GM23338 (cell line): ENCODE measurements at regions not wholly inside any gene's neighbourhood (a gene's known extent, or its start where the extent isn't known, plus 50 kb on each side); places are given as distances from the start of the nearest gene placed in this dataset.

Experiments used
- CREB1 ChIP-seq: fragments of 250-450 bp; sonication (Bioruptor Pico); IDR thresholded peaks from 2 replicates; pipeline ENCODE4 v1.5.0; 2020; ENCODE audit warnings: low read depth, mild to moderate bottlenecking, moderate library complexity
- EZH2 ChIP-seq: fragments of 200-600 bp; sonication (generic); IDR thresholded peaks from one replicate; pipeline ENCODE4 v1.8.0; 2017; ENCODE audit warnings: antibody characterized with exemption, mild to moderate bottlenecking, low read depth; ENCODE audit not compliant: unreplicated experiment
- EZH2phosphoT487 ChIP-seq: fragments of 200-600 bp; sonication (generic); IDR thresholded peaks from one replicate; pipeline ENCODE4 v1.8.1; 2018; ENCODE audit warnings: antibody characterized with exemption; ENCODE audit not compliant: unreplicated experiment
- JUNB ChIP-seq: IDR thresholded peaks from one replicate; pipeline ENCODE4 v1.6.1; 2016; ENCODE audit warnings: antibody characterized with exemption; ENCODE audit not compliant: unreplicated experiment
- NANOG ChIP-seq: IDR thresholded peaks from 2 replicates; pipeline ENCODE4 v1.6.1; 2016; ENCODE audit warnings: antibody characterized with exemption, borderline replicate concordance
- POLR2AphosphoS5 ChIP-seq: IDR thresholded peaks from 2 replicates; pipeline ENCODE4 v1.6.1; 2016; ENCODE audit warnings: antibody characterized with exemption, low read depth
- STAT1 ChIP-seq: IDR thresholded peaks from one replicate; pipeline ENCODE4 v1.6.1; 2016; ENCODE audit warnings: antibody characterized with exemption; ENCODE audit not compliant: unreplicated experiment
- TF ChIP-seq, protein P1 (sequence below): IDR thresholded peaks from one replicate; pipeline ENCODE4 v1.6.1; 2018; ENCODE audit warnings: antibody characterized with exemption; ENCODE audit not compliant: unreplicated experiment
- TF ChIP-seq, protein P2 (sequence below), 2 experiments: fragments of 200-600 bp in 1 of 2; sonication (generic) in 1 of 2; conservative IDR thresholded peaks; 2 replicates each; pipeline versions ENCODE4 v1.5.1 to v1.6.1; 2016 to 2017; ENCODE audit warnings: antibody characterized with exemption in 2 of 2, low read depth in 2 of 2, mild to moderate bottlenecking in 2 of 2, moderate library complexity in 1 of 2
- TF ChIP-seq, protein P3 (sequence below): IDR thresholded peaks from 2 replicates; pipeline ENCODE4 v1.6.1; 2016; ENCODE audit warnings: antibody characterized with exemption
- TF ChIP-seq, protein P4 (sequence below): fragments of 250-450 bp; sonication (Bioruptor Pico); IDR thresholded peaks from 2 replicates; pipeline ENCODE4 v1.5.0; 2020; ENCODE audit warnings: mild to moderate bottlenecking, moderate library complexity

DNA sequence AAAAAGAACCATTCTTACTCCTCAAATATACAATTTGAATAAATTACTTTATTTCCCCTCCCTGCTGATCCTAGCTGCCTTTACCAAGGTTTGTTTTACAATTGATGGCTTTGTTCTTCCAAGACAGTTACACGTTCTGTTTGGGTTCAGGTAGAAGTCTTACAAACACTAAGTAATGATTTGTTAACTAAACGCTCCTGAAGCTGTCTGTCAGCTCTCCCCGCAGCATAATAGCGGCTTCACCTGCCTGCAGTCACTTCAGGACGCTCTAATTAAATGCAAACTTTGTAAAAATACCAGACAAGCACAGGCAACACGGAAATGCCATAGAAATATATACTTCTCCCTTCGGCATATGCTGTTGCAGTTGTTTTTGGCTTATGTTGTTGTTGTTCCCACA is 176.4 kb upstream of the MDFIC2 start:
- TF ChIP-seq, protein P1, sequence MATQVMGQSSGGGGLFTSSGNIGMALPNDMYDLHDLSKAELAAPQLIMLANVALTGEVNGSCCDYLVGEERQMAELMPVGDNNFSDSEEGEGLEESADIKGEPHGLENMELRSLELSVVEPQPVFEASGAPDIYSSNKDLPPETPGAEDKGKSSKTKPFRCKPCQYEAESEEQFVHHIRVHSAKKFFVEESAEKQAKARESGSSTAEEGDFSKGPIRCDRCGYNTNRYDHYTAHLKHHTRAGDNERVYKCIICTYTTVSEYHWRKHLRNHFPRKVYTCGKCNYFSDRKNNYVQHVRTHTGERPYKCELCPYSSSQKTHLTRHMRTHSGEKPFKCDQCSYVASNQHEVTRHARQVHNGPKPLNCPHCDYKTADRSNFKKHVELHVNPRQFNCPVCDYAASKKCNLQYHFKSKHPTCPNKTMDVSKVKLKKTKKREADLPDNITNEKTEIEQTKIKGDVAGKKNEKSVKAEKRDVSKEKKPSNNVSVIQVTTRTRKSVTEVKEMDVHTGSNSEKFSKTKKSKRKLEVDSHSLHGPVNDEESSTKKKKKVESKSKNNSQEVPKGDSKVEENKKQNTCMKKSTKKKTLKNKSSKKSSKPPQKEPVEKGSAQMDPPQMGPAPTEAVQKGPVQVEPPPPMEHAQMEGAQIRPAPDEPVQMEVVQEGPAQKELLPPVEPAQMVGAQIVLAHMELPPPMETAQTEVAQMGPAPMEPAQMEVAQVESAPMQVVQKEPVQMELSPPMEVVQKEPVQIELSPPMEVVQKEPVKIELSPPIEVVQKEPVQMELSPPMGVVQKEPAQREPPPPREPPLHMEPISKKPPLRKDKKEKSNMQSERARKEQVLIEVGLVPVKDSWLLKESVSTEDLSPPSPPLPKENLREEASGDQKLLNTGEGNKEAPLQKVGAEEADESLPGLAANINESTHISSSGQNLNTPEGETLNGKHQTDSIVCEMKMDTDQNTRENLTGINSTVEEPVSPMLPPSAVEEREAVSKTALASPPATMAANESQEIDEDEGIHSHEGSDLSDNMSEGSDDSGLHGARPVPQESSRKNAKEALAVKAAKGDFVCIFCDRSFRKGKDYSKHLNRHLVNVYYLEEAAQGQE, result no peak
- no peak for TF ChIP-seq EZH2
- TF ChIP-seq, protein P2, sequence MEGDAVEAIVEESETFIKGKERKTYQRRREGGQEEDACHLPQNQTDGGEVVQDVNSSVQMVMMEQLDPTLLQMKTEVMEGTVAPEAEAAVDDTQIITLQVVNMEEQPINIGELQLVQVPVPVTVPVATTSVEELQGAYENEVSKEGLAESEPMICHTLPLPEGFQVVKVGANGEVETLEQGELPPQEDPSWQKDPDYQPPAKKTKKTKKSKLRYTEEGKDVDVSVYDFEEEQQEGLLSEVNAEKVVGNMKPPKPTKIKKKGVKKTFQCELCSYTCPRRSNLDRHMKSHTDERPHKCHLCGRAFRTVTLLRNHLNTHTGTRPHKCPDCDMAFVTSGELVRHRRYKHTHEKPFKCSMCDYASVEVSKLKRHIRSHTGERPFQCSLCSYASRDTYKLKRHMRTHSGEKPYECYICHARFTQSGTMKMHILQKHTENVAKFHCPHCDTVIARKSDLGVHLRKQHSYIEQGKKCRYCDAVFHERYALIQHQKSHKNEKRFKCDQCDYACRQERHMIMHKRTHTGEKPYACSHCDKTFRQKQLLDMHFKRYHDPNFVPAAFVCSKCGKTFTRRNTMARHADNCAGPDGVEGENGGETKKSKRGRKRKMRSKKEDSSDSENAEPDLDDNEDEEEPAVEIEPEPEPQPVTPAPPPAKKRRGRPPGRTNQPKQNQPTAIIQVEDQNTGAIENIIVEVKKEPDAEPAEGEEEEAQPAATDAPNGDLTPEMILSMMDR (conservative IDR thresholded peaks at IDR 0.05; ENCODE audit: low read depth in 2 of 2), result no peak
- TF ChIP-seq POLR2AphosphoS5, result no peak
- no peak for TF ChIP-seq CREB1 (CRISPR knock-in tag)
- no peak for TF ChIP-seq JUNB
- TF ChIP-seq, protein P3, sequence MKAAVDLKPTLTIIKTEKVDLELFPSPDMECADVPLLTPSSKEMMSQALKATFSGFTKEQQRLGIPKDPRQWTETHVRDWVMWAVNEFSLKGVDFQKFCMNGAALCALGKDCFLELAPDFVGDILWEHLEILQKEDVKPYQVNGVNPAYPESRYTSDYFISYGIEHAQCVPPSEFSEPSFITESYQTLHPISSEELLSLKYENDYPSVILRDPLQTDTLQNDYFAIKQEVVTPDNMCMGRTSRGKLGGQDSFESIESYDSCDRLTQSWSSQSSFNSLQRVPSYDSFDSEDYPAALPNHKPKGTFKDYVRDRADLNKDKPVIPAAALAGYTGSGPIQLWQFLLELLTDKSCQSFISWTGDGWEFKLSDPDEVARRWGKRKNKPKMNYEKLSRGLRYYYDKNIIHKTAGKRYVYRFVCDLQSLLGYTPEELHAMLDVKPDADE, result no peak
- no peak for TF ChIP-seq EZH2phosphoT487
- no peak for TF ChIP-seq STAT1
- no peak for TF ChIP-seq NANOG
- TF ChIP-seq, protein P4, sequence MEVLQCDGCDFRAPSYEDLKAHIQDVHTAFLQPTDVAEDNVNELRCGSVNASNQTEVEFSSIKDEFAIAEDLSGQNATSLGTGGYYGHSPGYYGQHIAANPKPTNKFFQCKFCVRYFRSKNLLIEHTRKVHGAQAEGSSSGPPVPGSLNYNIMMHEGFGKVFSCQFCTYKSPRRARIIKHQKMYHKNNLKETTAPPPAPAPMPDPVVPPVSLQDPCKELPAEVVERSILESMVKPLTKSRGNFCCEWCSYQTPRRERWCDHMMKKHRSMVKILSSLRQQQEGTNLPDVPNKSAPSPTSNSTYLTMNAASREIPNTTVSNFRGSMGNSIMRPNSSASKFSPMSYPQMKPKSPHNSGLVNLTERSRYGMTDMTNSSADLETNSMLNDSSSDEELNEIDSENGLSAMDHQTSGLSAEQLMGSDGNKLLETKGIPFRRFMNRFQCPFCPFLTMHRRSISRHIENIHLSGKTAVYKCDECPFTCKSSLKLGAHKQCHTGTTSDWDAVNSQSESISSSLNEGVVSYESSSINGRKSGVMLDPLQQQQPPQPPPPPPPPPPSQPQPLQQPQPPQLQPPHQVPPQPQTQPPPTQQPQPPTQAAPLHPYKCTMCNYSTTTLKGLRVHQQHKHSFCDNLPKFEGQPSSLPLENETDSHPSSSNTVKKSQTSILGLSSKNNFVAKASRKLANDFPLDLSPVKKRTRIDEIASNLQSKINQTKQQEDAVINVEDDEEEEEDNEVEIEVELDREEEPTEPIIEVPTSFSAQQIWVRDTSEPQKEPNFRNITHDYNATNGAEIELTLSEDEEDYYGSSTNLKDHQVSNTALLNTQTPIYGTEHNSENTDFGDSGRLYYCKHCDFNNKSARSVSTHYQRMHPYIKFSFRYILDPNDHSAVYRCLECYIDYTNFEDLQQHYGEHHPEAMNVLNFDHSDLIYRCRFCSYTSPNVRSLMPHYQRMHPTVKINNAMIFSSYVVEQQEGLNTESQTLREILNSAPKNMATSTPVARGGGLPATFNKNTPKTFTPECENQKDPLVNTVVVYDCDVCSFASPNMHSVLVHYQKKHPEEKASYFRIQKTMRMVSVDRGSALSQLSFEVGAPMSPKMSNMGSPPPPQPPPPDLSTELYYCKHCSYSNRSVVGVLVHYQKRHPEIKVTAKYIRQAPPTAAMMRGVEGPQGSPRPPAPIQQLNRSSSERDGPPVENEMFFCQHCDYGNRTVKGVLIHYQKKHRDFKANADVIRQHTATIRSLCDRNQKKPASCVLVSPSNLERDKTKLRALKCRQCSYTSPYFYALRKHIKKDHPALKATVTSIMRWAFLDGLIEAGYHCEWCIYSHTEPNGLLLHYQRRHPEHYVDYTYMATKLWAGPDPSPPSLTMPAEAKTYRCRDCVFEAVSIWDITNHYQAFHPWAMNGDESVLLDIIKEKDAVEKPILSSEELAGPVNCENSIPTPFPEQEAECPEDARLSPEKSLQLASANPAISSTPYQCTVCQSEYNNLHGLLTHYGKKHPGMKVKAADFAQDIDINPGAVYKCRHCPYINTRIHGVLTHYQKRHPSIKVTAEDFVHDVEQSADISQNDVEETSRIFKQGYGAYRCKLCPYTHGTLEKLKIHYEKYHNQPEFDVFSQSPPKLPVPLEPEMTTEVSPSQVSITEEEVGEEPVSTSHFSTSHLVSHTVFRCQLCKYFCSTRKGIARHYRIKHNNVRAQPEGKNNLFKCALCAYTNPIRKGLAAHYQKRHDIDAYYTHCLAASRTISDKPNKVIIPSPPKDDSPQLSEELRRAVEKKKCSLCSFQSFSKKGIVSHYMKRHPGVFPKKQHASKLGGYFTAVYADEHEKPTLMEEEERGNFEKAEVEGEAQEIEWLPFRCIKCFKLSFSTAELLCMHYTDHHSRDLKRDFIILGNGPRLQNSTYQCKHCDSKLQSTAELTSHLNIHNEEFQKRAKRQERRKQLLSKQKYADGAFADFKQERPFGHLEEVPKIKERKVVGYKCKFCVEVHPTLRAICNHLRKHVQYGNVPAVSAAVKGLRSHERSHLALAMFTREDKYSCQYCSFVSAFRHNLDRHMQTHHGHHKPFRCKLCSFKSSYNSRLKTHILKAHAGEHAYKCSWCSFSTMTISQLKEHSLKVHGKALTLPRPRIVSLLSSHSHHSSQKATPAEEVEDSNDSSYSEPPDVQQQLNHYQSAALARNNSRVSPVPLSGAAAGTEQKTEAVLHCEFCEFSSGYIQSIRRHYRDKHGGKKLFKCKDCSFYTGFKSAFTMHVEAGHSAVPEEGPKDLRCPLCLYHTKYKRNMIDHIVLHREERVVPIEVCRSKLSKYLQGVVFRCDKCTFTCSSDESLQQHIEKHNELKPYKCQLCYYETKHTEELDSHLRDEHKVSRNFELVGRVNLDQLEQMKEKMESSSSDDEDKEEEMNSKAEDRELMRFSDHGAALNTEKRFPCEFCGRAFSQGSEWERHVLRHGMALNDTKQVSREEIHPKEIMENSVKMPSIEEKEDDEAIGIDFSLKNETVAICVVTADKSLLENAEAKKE (CRISPR knock-in tag), result no peak
